SK-N-SH treated with all-trans-retinoic acid at 6 μM for 48 hours (cell line): ENCODE measurements at regions not wholly inside any gene's neighbourhood (a gene's known extent, or its start where the extent isn't known, plus 50 kb on each side); places are given as distances from the start of the nearest gene placed in this dataset.

Source experiments
- ARNTL ChIP-seq: fragments of 450-650 bp; formaldehyde crosslinking; IDR thresholded peaks from 2 replicates; pipeline ENCODE4 v1.5.0; 2020; ENCODE audit warnings: low read depth, mild to moderate bottlenecking, moderate library complexity, borderline replicate concordance
- CSDC2 ChIP-seq: fragments of 250-450 bp; sonication (Bioruptor Pico); IDR thresholded peaks from 2 replicates; pipeline ENCODE4 v1.5.0; 2020; ENCODE audit warnings: mild to moderate bottlenecking, moderate library complexity
- ZFP30 ChIP-seq: fragments of 450-650 bp; formaldehyde crosslinking; IDR thresholded peaks from 2 replicates; pipeline ENCODE4 v1.5.0; 2022; ENCODE audit warnings: mild to moderate bottlenecking, moderate library complexity

GRCh38 chr4:124290678-124291077, 421.9 kb downstream of the ANKRD50 start:
- TF ChIP-seq CSDC2 (no peak), ZFP30 (CRISPR knock-in tag) (no peak), ARNTL (CRISPR knock-in tag) (no peak)
